ENCODE measurements at regions not wholly inside any gene's neighbourhood (a gene's known extent, or its start where the extent isn't known, plus 50 kb on each side); places are given as distances from the start of the nearest gene placed in this dataset.

GRCh38 chr15:62788224-62788623, 254.3 kb upstream of the TPM1 start:
- no peak for DNase-seq

GRCh38 chr15:62790546-62790945, 252.0 kb upstream of the TPM1 start:
- DNase-seq = no peak

GRCh38 chr15:62791694-62792093, 250.9 kb upstream of the TPM1 start:
- DNase-seq = no peak

GRCh38 chr15:62792986-62793751, 249.4 kb upstream of the TPM1 start:
- DNase-seq = no peak

GRCh38 chr15:62793752-62794144, 248.8 kb upstream of the TPM1 start:
- no peak for DNase-seq

- DNase-seq = no peak
Observed at GRCh38 chr15:62795171-62795570, 247.4 kb upstream of the TPM1 start.

GRCh38 chr15:62795700-62796695, 246.5 kb upstream of the TPM1 start:
- DNase-seq = no peak

GRCh38 chr15:62797171-62797570, 245.4 kb upstream of the TPM1 start:
- DNase-seq = no peak

GRCh38 chr15:62798536-62798935, 244.0 kb upstream of the TPM1 start:
- DNase-seq = no peak

GRCh38 chr15:62799037-62799436, 243.5 kb upstream of the TPM1 start:
- DNase-seq = no peak

- no peak for DNase-seq
Observed at GRCh38 chr15:62799919-62800318, 242.6 kb upstream of the TPM1 start.

- DNase-seq = no peak
Observed at GRCh38 chr15:62802612-62803011, 239.9 kb upstream of the TPM1 start.

- no peak for DNase-seq
Observed at GRCh38 chr15:62803856-62804400, 238.6 kb upstream of the TPM1 start.

- no peak for DNase-seq
Observed at GRCh38 chr15:62805502-62805901, 237.0 kb upstream of the TPM1 start.

- DNase-seq = no peak
Observed at GRCh38 chr15:62807539-62808130, 234.9 kb upstream of the TPM1 start.

- no peak for DNase-seq
Observed at GRCh38 chr15:62809115-62809967, 233.2 kb upstream of the TPM1 start.

GRCh38 chr15:62809968-62810260, 232.6 kb upstream of the TPM1 start:
- DNase-seq = no peak

- DNase-seq = no peak
Observed at GRCh38 chr15:62812515-62812835, 230.1 kb upstream of the TPM1 start.

- no peak for DNase-seq
Observed at GRCh38 chr15:62816342-62817069, 226.0 kb upstream of the TPM1 start.

- DNase-seq = no peak
Observed at GRCh38 chr15:62818691-62819090, 223.9 kb upstream of the TPM1 start.

- DNase-seq = no peak
Observed at GRCh38 chr15:62821384-62822131, 221.0 kb upstream of the TPM1 start.
